Coronary artery (tissue), 2 donors: ENCODE measurements at regions not wholly inside any gene's neighbourhood (a gene's known extent, or its start where the extent isn't known, plus 50 kb on each side); places are given as distances from the start of the nearest gene placed in this dataset.

Experiments used
- DNase-seq: peaks from one replicate; pipeline ENCODE4 v3.0.0-alpha.2; 2017; ENCODE audit warnings: low spot score
- H3K27ac ChIP-seq, 2 donors: fragments of 200-600 bp; sonication (generic); one replicate each; pipeline ENCODE4 v1.5.1; 2016 to 2019
- H3K4me3 ChIP-seq: fragments of 200-600 bp; sonication (generic); 2 replicates; pipeline ENCODE4 v1.5.1; 2016; ENCODE audit warnings: mild to moderate bottlenecking, moderate library complexity
- TF ChIP-seq, protein P1 (sequence below): fragments of 200-600 bp; sonication (generic); IDR thresholded peaks from one replicate; pipeline ENCODE4 v1.5.1; 2019; ENCODE audit warnings: antibody characterized with exemption

DNA sequence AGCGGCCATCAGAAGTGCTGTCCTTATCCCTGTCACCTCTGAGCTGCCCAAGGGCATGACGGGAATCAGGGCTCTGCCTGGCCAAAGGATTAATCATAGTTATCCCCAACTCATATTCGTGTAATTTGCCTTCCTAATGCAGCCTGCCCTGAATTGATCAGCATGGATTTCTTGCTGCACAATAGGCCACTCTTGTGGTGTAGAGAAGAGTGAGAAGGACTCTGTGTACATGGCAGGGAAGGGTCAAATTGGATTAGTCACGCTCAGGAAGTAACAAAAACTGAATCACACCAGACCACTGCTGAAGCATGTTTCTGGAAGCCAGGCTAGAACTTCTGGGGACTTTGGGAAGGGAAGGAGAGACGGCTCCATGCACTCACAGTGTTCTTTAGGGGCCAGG lies 227.0 kb downstream of the BUB3 start:
- no peak for DNase-seq
- TF ChIP-seq, protein P1, sequence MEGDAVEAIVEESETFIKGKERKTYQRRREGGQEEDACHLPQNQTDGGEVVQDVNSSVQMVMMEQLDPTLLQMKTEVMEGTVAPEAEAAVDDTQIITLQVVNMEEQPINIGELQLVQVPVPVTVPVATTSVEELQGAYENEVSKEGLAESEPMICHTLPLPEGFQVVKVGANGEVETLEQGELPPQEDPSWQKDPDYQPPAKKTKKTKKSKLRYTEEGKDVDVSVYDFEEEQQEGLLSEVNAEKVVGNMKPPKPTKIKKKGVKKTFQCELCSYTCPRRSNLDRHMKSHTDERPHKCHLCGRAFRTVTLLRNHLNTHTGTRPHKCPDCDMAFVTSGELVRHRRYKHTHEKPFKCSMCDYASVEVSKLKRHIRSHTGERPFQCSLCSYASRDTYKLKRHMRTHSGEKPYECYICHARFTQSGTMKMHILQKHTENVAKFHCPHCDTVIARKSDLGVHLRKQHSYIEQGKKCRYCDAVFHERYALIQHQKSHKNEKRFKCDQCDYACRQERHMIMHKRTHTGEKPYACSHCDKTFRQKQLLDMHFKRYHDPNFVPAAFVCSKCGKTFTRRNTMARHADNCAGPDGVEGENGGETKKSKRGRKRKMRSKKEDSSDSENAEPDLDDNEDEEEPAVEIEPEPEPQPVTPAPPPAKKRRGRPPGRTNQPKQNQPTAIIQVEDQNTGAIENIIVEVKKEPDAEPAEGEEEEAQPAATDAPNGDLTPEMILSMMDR = no peak
- H3K4me3 ChIP-seq = no peak overlapping the region
- no peak overlapping the region for H3K27ac ChIP-seq

DNA sequence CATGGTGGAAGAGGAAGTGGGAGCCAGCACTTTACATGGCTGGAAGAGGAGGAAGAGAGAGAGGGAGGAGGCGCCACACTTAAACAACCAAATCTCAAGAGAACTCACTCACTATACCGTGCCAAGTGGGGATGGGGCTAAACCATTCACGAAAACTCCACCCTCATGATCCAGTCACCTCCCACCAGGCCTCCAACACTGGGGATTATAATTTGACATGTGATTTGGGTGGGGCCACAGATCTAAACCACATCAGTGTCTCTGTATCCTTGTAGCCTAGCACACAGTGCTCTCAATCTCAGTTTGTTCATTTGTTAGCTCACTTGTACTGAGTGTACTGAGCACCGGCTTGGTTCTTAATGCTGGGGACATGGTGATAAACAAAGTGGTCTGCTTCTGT lies 228.3 kb downstream of the BUB3 start:
- Histone ChIP-seq H3K27ac (no peak overlapping the region), H3K4me3 (no peak overlapping the region)
- TF ChIP-seq, protein P1 = no peak
- DNase-seq = no peak

DNA sequence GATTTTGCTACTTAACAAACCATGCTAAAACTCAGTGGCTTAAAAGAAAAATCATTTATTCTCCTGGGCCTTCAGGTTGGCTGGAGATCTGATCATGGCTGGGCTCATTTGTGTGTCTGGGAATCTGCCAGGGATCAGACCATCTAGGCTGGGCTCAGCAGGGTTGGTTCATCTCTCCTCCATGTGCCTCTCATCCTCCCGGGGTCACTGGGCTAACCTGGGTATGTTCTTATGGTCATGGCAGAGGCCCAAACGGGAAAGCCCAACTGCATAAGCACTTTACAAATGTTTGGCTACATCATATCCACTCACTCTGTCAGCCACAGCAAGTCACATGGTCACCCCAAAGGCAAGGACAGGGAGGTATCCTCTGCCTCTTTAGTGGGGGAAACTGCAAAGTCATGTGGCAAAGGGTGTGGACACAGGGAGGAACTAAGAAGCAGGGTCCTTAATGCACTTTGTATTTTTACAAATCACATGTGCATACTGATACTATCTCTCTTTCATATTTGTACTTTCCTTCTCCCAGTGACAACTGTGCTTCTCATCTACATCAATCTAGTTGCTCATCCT lies 231.4 kb downstream of the BUB3 start:
- no peak for DNase-seq
- no peak overlapping the region for H3K4me3 ChIP-seq
- TF ChIP-seq, protein P1 = no peak
- no peak overlapping the region for H3K27ac ChIP-seq

DNA sequence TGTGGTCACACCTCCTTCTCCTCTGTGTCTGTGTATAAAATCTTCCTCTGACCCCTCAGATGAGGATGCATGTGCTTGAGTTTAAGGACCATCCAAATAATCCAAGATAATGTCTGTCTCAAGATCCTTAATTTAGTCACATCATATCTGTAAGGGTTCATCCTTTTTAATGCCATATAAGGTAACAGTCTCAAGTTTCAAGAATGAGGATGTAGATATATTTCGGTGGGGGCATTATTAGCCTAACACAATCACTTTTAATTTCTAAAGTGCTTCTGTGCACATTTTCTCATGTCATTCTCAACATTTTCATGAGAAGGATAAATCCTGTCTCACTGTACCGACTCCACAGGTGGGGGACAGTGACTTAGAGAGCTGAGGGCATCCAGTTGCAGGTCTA lies 235.3 kb downstream of the BUB3 start:
- TF ChIP-seq, protein P1 = no peak
- Histone ChIP-seq H3K27ac (no peak overlapping the region), H3K4me3 (no peak overlapping the region)

DNA sequence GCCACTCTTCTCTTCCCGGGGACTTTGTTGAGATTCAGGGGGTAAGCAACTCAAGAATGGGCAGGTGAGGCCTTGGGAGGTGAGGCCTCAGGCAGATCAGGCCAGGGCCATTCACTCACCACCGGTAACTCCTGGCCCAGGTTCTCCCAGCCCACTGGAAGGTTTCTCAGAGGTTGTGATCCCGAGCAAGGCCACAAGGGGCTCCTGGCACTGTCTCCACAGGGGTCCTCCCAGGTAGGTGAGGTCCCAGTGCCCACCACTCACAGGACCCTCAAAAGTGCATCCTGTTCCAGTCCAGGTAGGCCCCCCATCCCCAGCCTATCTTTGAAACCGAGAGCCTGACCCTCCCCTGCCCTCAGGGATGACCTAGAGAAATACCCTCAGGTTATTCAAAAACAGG lies 236.1 kb downstream of the BUB3 start:
- Histone ChIP-seq H3K27ac (no peak overlapping the region), H3K4me3 (no peak overlapping the region)
- TF ChIP-seq, protein P1 = no peak
- no peak for DNase-seq

More for the DNA sequence above, 235.3 kb downstream of the BUB3 start:
- no peak for DNase-seq

DNA sequence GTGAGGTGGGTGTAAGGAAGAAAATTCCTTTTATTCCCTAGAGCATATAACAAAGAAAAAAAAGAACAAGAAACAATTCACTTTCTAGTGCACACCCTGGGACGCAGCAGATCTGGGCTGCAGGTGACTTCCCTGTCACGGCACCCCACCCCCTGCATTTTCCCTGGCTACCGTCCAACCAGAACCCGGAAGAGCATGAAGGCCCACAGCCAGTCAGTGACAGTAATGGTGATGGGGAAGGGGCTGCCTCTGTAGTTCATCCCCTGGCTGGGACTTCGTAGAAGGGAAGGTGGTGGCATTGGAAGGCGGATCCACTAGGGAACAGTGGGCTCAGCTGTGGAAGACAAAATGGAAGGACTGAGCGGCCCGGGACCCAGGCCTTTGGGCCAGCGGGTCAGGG lies 236.7 kb downstream of the BUB3 start:
- Histone ChIP-seq H3K4me3 (no peak overlapping the region), H3K27ac (no peak overlapping the region)
- TF ChIP-seq, protein P1 = no peak
- no peak for DNase-seq

DNA sequence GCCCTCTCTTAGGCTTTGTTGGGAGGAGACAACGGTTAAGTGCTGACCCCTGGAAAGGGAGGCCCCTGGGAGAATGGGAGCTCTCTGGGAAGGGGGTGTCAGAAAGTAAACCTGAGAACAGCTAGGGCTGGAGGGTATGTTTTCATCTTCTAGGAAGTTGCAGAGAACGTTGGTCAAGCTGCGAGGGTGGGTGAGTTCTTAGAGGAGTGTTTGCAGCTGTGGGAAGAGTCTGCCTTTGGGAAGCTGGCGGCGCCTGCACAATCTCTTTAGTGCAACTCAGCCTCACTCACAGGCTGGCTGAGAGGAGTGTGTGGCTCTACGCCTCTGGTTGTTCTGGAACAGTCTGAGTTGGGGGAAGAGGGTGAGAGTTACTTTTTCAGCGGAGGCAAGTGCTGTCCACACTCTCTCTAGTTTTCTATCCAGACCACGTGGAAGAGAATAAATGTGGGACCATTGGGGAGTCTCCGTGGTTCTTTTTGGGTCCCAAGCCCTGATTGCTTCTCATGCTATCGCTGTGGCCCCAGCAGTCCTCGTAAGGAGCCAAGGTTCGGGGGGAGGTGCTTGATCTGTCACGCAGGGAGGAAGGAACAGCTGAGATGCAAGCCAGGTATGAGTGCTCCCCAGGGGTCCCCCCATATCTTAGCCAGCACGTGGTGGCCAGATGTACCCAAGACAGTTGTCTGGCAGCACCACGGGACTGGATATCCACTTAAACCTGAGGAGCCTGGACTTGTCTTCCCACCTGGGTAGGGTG lies 237.2 kb downstream of the BUB3 start:
- no peak overlapping the region for H3K27ac ChIP-seq
- no peak for DNase-seq
- H3K4me3 ChIP-seq = no peak overlapping the region
- TF ChIP-seq, protein P1 = no peak
